Neural cell (in vitro differentiated cells): ENCODE measurements at regions not wholly inside any gene's neighbourhood (a gene's known extent, or its start where the extent isn't known, plus 50 kb on each side); places are given as distances from the start of the nearest gene placed in this dataset.

Experiments
- H2AFZ ChIP-seq: fragments of 200-600, 300-800 bp; sonication (generic), shearing (Covaris generic); 2 replicates; pipeline ENCODE4 v1.6.0; 2014; ENCODE audit warnings: low read depth, mild to moderate bottlenecking, antibody characterized with exemption, low read length, moderate library complexity
- H3F3A ChIP-seq: fragments of 200-600 bp; shearing (Covaris generic); 2 replicates; pipeline ENCODE4 v1.6.1; 2016; ENCODE audit warnings: mild to moderate bottlenecking, moderate library complexity, mixed read lengths, antibody characterized with exemption, low read length; ENCODE audit not compliant: insufficient read depth, poor library complexity, severe bottlenecking
- H3K27ac ChIP-seq: fragments of 200-600, 300-800 bp; sonication (generic), shearing (Covaris generic); 2 replicates; pipeline ENCODE4 v1.5.1; 2014; ENCODE audit warnings: mild to moderate bottlenecking, low read length, moderate library complexity
- H3K27me3 ChIP-seq: fragments of 300-800, 200-600 bp; sonication (generic), shearing (Covaris generic); 2 replicates; pipeline ENCODE4 v1.6.0; 2014; ENCODE audit warnings: mild to moderate bottlenecking, low read depth, low read length, moderate library complexity; ENCODE audit not compliant: insufficient read depth
- H3K36me3 ChIP-seq: fragments of 300-800, 200-600 bp; sonication (generic), shearing (Covaris generic); 2 replicates; pipeline ENCODE4 v1.5.1; 2014; ENCODE audit warnings: mild to moderate bottlenecking, antibody characterized with exemption, low read length, moderate library complexity; ENCODE audit not compliant: insufficient read depth
- H3K4me2 ChIP-seq: fragments of 300-800, 200-600 bp; sonication (generic), shearing (Covaris generic); 2 replicates; pipeline ENCODE4 v1.6.0; 2014; ENCODE audit warnings: mild to moderate bottlenecking, low read length
- H3K4me3 ChIP-seq: fragments of 300-800, 200-600 bp; sonication (generic), shearing (Covaris generic); 2 replicates; pipeline ENCODE4 v1.5.1; 2014; ENCODE audit warnings: mild to moderate bottlenecking, low read length, moderate library complexity
- H3K79me2 ChIP-seq: fragments of 200-600 bp; shearing (Covaris generic); replicated peaks from 2 replicates; pipeline ENCODE4 v1.6.0; 2014; ENCODE audit warnings: mild to moderate bottlenecking, low read length, moderate library complexity; ENCODE audit not compliant: insufficient read depth
- H3K9ac ChIP-seq: fragments of 300-800, 200-600 bp; sonication (generic), shearing (Covaris generic); 2 replicates; pipeline ENCODE4 v1.6.1; 2016; ENCODE audit warnings: mild to moderate bottlenecking, low read length, mixed read lengths
- H3K9me2 ChIP-seq: fragments of 200-600 bp; shearing (Covaris generic); 2 replicates; pipeline ENCODE4 v1.6.1; 2016; ENCODE audit warnings: mild to moderate bottlenecking, low read length, mixed read lengths; ENCODE audit not compliant: insufficient read depth
- H3K9me3 ChIP-seq: fragments of 200-600, 300-800 bp; sonication (generic), shearing (Covaris generic); 2 replicates; pipeline ENCODE4 v1.6.1; 2016; ENCODE audit warnings: mild to moderate bottlenecking, mixed run types, low read length, moderate library complexity, mixed read lengths
- H4K20me1 ChIP-seq: fragments of 200-600 bp; shearing (Covaris generic); 2 replicates; pipeline ENCODE4 v1.6.1; 2016; ENCODE audit warnings: mild to moderate bottlenecking, mixed run types; ENCODE audit not compliant: insufficient read depth
- CTCF ChIP-seq: fragments of 450-650 bp; IDR thresholded peaks from 2 replicates; pipeline ENCODE4 v1.5.1; 2014; ENCODE audit warnings: antibody characterized with exemption, mild to moderate bottlenecking, moderate library complexity; ENCODE audit not compliant: poor library complexity, severe bottlenecking
- EP300 ChIP-seq: fragments of 450-650 bp; conservative IDR thresholded peaks from 2 replicates; pipeline ENCODE4 v1.6.1; 2014; ENCODE audit warnings: antibody characterized with exemption, mild to moderate bottlenecking, moderate library complexity; ENCODE audit not compliant: poor library complexity, severe bottlenecking
- EZH2 ChIP-seq: fragments of 200-600, 300-800 bp; shearing (Covaris generic), sonication (generic); IDR thresholded peaks from 2 replicates; pipeline ENCODE4 v1.6.1; 2014; ENCODE audit warnings: antibody characterized with exemption, low read length, borderline replicate concordance, mild to moderate bottlenecking; ENCODE audit not compliant: insufficient read depth, poor library complexity, severe bottlenecking
- MXI1 ChIP-seq: fragments of 450-650 bp; conservative IDR thresholded peaks from 2 replicates; pipeline ENCODE4 v1.6.1; 2014; ENCODE audit warnings: antibody characterized with exemption, mild to moderate bottlenecking; ENCODE audit not compliant: poor library complexity, severe bottlenecking
- POLR2AphosphoS5 ChIP-seq: IDR thresholded peaks from 2 replicates; pipeline ENCODE4 v1.6.1; 2012
- RAD21 ChIP-seq: fragments of 450-650 bp; conservative IDR thresholded peaks from 2 replicates; pipeline ENCODE4 v1.6.1; 2014; ENCODE audit warnings: antibody characterized with exemption, mild to moderate bottlenecking, moderate library complexity
- REST ChIP-seq: IDR thresholded peaks from 2 replicates; pipeline ENCODE4 v1.6.1; 2012; ENCODE audit warnings: borderline replicate concordance
- SMC3 ChIP-seq: fragments of 450-650 bp; conservative IDR thresholded peaks from 2 replicates; pipeline ENCODE4 v1.6.1; 2014; ENCODE audit warnings: antibody characterized with exemption, mild to moderate bottlenecking, moderate library complexity; ENCODE audit not compliant: poor library complexity
- TAF1 ChIP-seq: IDR thresholded peaks from 2 replicates; pipeline ENCODE4 v1.6.1; 2012; ENCODE audit warnings: low read depth

- Histone ChIP-seq H3K9me2 (no peaks in the 10 kb centered on the region), H4K20me1 (no peaks in the 10 kb centered on the region), H3K36me3 (no peaks in the 10 kb centered on the region), H3F3A (no peaks in the 10 kb centered on the region), H3K4me3 (no peak overlapping the region), H3K27me3 (no peaks in the 10 kb centered on the region), H3K4me2 (no peak overlapping the region), H2AFZ (no peak overlapping the region), H3K9ac (no peak overlapping the region), H3K27ac (no peak overlapping the region), H3K9me3 (no peaks in the 10 kb centered on the region), H3K79me2 (no peaks in the 10 kb centered on the region)
- TF ChIP-seq RAD21 (no peak), EP300 (no peak), REST (no peak), POLR2AphosphoS5 (no peak), EZH2 (no peak), SMC3 (no peak), TAF1 (no peak), MXI1 (no peak), CTCF (no peak)
Observed at GRCh38 chr2:3102081-3102921, 275.3 kb downstream of the EIPR1 start.

GRCh38 chr2:3101016-3101942 lies 276.3 kb downstream of the EIPR1 start:
- H3K36me3 ChIP-seq = no peaks in the 10 kb centered on the region
- TF ChIP-seq POLR2AphosphoS5 (no peak), EZH2 (no peak), CTCF (no peak), REST (no peak), EP300 (no peak), RAD21 (no peak), MXI1 (no peak), SMC3 (no peak), TAF1 (no peak)
- no peak overlapping the region for H3K9ac ChIP-seq
- H3K4me3 ChIP-seq = no peak overlapping the region
- H4K20me1 ChIP-seq = no peaks in the 10 kb centered on the region
- H2AFZ ChIP-seq = no peak overlapping the region
- H3K4me2 ChIP-seq = no peak overlapping the region
- no peak overlapping the region for H3K27ac ChIP-seq
- no peaks in the 10 kb centered on the region for H3F3A ChIP-seq
- no peaks in the 10 kb centered on the region for H3K79me2 ChIP-seq
- no peaks in the 10 kb centered on the region for H3K9me2 ChIP-seq
- no peaks in the 10 kb centered on the region for H3K9me3 ChIP-seq
- no peaks in the 10 kb centered on the region for H3K27me3 ChIP-seq
